ENCODE measurements at regions not wholly inside any gene's neighbourhood (a gene's known extent, or its start where the extent isn't known, plus 50 kb on each side); places are given as distances from the start of the nearest gene placed in this dataset.

GRCh38 chr12:114096461-114096860 lies 130.3 kb upstream of the RBM19 start:
- H3K27me3 ChIP-seq (replicated peaks; ENCODE audit: insufficient read depth) = no peaks in the 10 kb centered on the region
- no peak for DNase-seq (ENCODE audit: low spot score)
- H3K9me3 ChIP-seq = no peaks in the 10 kb centered on the region
- no peak overlapping the region for H3K4me3 ChIP-seq
- 93% methylated on average over 1 of the region's 1 CpG for whole genome bisulfite sequencing
- H3K4me1 ChIP-seq (replicated peaks) = no peaks in the 10 kb centered on the region
- no peak overlapping the region for H3K27ac ChIP-seq
- TF ChIP-seq POLR2A (IDR thresholded peaks at IDR 0.05) = no peak
- TF ChIP-seq POLR2AphosphoS5 (IDR thresholded peaks at IDR 0.05) = no peak
- no peak for TF ChIP-seq CTCF (IDR thresholded peaks at IDR 0.05)
- H3K36me3 ChIP-seq = no peaks in the 10 kb centered on the region
- intact Hi-C loops (cut with DNase I) = no loop called here

GRCh38 chr12:114093520-114093919 lies 127.4 kb upstream of the RBM19 start:
- 66% methylated on average over 3 of the region's 3 CpGs for WGBS
- no peaks in the 10 kb centered on the region for H3K27me3 ChIP-seq (replicated peaks; ENCODE audit: insufficient read depth)
- intact Hi-C loops (cut with DNase I) = no loop called here

GRCh38 chr12:114092981-114093380 lies 126.9 kb upstream of the RBM19 start:
- Histone ChIP-seq H3K27me3 (replicated peaks; ENCODE audit: insufficient read depth) (no peaks in the 10 kb centered on the region), H3K4me3 (no peak overlapping the region), H3K4me1 (replicated peaks) (no peaks in the 10 kb centered on the region), H3K9me3 (no peaks in the 10 kb centered on the region), H3K27ac (no peak overlapping the region), H3K36me3 (no peaks in the 10 kb centered on the region)
- TF ChIP-seq POLR2A (IDR thresholded peaks at IDR 0.05) = no peak
- TF ChIP-seq CTCF (IDR thresholded peaks at IDR 0.05) = no peak
- TF ChIP-seq POLR2AphosphoS5 (IDR thresholded peaks at IDR 0.05) = no peak
- intact Hi-C loops (cut with DNase I) = no loop called here
- 83% methylated on average over 2 of the region's 2 CpGs for WGBS
- no peak for DNase-seq (ENCODE audit: low spot score)

More at GRCh38 chr12:114093520-114093919, 127.4 kb upstream of the RBM19 start:
- Histone ChIP-seq H3K4me1 (replicated peaks) (no peaks in the 10 kb centered on the region), H3K27ac (no peak overlapping the region), H3K4me3 (no peak overlapping the region), H3K9me3 (no peaks in the 10 kb centered on the region), H3K36me3 (no peaks in the 10 kb centered on the region)
- no peak for DNase-seq (ENCODE audit: low spot score)
- TF ChIP-seq POLR2A (IDR thresholded peaks at IDR 0.05) (no peak), CTCF (IDR thresholded peaks at IDR 0.05) (no peak), POLR2AphosphoS5 (IDR thresholded peaks at IDR 0.05) (no peak)

GRCh38 chr12:114090211-114090610 lies 124.1 kb upstream of the RBM19 start:
- Histone ChIP-seq H3K27me3 (replicated peaks; ENCODE audit: insufficient read depth) (no peaks in the 10 kb centered on the region), H3K36me3 (no peaks in the 10 kb centered on the region), H3K4me3 (no peak overlapping the region), H3K4me1 (replicated peaks) (no peaks in the 10 kb centered on the region), H3K9me3 (no peaks in the 10 kb centered on the region), H3K27ac (no peak overlapping the region)
- DNase-seq (ENCODE audit: low spot score) = no peak
- intact Hi-C loops (cut with DNase I) = no loop called here
- TF ChIP-seq POLR2AphosphoS5 (IDR thresholded peaks at IDR 0.05) = no peak
- 68% methylated on average over 5 of the region's 5 CpGs for WGBS

- H3K36me3 ChIP-seq = no peaks in the 10 kb centered on the region
- H3K4me3 ChIP-seq = no peak overlapping the region
- intact Hi-C loops (cut with DNase I) = no loop called here
- H3K4me1 ChIP-seq (replicated peaks) = no peaks in the 10 kb centered on the region
- WGBS = 96% methylated on average over 3 of the region's 3 CpGs
- TF ChIP-seq CTCF (IDR thresholded peaks at IDR 0.05) (no peak), POLR2A (IDR thresholded peaks at IDR 0.05) (no peak), POLR2AphosphoS5 (IDR thresholded peaks at IDR 0.05) (no peak)
- H3K27me3 ChIP-seq (replicated peaks; ENCODE audit: insufficient read depth) = no peaks in the 10 kb centered on the region
- no peak overlapping the region for H3K27ac ChIP-seq
- no peaks in the 10 kb centered on the region for H3K9me3 ChIP-seq
- no peak for DNase-seq (ENCODE audit: low spot score)
Observed at GRCh38 chr12:114073076-114073475, 107.0 kb upstream of the RBM19 start.

Data from prostate gland (tissue), 2 donors.